ENCODE measurements at regions not wholly inside any gene's neighbourhood (a gene's known extent, or its start where the extent isn't known, plus 50 kb on each side); places are given as distances from the start of the nearest gene placed in this dataset.

- TF ChIP-seq CTCF (conservative IDR thresholded peaks at IDR 0.05; ENCODE audit: low read length) (no peak), EZH2phosphoT487 (IDR thresholded peaks at IDR 0.05; ENCODE audit: borderline replicate concordance) (no peak)
Measured at GRCh38 chr2:234206738-234207137, 156.2 kb downstream of the SPP2 start.

Data from Loucy (cell line).